Urinary bladder (tissue), 3 donors: ENCODE measurements at regions not wholly inside any gene's neighbourhood (a gene's known extent, or its start where the extent isn't known, plus 50 kb on each side); places are given as distances from the start of the nearest gene placed in this dataset.
"Not testable (repeated sequence)": the region's sequence is repeated elsewhere in the genome, so short reads cannot be mapped to it uniquely, and the experiment has no call there.

Source experiments
- DNase-seq: peaks from one replicate; pipeline ENCODE4 v3.0.0-alpha.2; 2015; ENCODE audit errors: extremely low spot score
- H3K27ac ChIP-seq: one replicate; pipeline ENCODE4 v1.5.1; 2013; ENCODE audit warnings: low read depth, mild to moderate bottlenecking, moderate library complexity
- H3K36me3 ChIP-seq: one replicate; pipeline ENCODE4 v1.6.1; 2013; ENCODE audit warnings: mild to moderate bottlenecking, moderate library complexity; ENCODE audit not compliant: insufficient read depth
- H3K4me1 ChIP-seq: one replicate; pipeline ENCODE4 v1.6.1; 2013; ENCODE audit warnings: mild to moderate bottlenecking, moderate library complexity; ENCODE audit not compliant: insufficient read depth
- H3K4me3 ChIP-seq: one replicate; pipeline ENCODE4 v1.5.1; 2013; ENCODE audit warnings: low read depth, low read length
- WGBS: extraction: QIAGEN DNeasy Blood & Tissue Kit; methylation state at CpG from one replicate; pipeline ENCODE4 v1.1.7; 2013; 5-methylcytosine and 5-hydroxymethylcytosine counted together
- donor health status: healthy with polysubstance abuse.
- donor health status: healthy.

DNA sequence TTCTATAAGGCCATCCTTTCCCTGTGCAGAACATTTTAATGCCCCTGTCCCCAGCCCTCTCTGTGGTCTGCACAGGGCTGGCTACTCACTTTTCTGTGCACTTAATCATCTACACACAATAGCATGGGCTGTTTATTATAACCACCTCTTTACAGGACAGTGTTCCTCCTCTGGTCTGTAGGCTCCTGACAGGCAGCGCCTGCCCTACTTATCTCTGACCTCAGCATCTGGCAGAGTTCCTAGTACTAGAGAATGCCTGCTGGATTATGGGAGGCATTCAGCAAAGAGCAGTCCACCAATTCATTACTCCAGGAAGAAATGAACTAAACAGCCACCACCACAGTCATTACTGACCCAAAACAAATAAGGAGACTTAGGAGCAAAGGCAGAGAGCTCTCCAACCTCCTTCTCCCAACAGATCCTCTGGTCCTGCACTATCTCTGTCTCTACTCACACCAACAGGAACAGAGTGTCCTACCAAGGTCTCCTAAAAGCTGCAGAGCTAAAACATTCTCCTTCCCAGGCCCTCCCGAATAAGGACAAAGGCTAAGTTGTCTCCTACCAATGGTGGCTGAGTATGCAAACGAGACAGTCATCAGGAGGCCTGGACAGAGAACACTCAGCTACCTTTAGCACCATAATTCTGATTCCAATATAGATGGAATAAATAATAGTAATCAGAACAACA, 279.2 kb downstream of the QDPR start:
- H3K4me3 ChIP-seq, result no peak overlapping the region
- H3K36me3 ChIP-seq, result no peaks in the 10 kb centered on the region
- H3K27ac ChIP-seq, result no peak overlapping the region
- no peak for DNase-seq
- 55% methylated on average over 3 of the region's 3 CpGs for WGBS
- no peaks in the 10 kb centered on the region for H3K4me1 ChIP-seq

- H3K4me3 ChIP-seq, H3K4me1 ChIP-seq, DNase-seq, H3K36me3 ChIP-seq, H3K27ac ChIP-seq: not testable (repeated sequence)
- 54% methylated on average over 9 of the region's 9 CpGs for WGBS
Measured at GRCh38 chr4:17231880-17232475, 279.9 kb downstream of the QDPR start.

DNA sequence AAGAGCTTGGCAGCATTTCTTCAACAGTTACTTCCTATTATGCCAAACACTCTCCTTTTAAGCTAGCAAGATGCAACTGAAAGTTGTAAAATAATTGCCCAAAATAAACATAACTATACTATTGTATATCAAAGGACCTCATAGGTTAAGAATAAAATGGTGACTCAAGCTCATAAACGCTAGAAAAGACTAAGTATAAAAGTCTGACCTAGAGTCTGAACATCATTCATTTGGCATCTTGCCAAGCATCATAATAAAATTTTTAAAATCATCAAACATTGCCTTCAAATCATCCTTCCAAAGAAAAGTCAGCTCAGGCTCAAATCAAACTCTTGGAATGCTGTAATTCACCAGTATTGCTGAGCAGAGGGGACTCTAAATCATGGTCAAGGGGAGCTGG, 281.2 kb downstream of the QDPR start:
- 24% methylated on average over 1 of the region's 1 CpG for WGBS
- Histone ChIP-seq H3K4me1 (no peaks in the 10 kb centered on the region), H3K27ac (no peak overlapping the region), H3K4me3 (no peak overlapping the region), H3K36me3 (no peaks in the 10 kb centered on the region)
- DNase-seq, result peak; percentile 43

- DNase-seq, result no peak
- Histone ChIP-seq H3K4me1 (no peaks in the 10 kb centered on the region), H3K27ac (no peak overlapping the region), H3K36me3 (no peaks in the 10 kb centered on the region), H3K4me3 (no peak overlapping the region)
Measured at GRCh38 chr4:17220816-17221215, 291.1 kb downstream of the QDPR start.

GRCh38 chr4:17218786-17219185, 293.1 kb downstream of the QDPR start:
- H3K36me3 ChIP-seq, result no peaks in the 10 kb centered on the region
- H3K4me1 ChIP-seq, result no peaks in the 10 kb centered on the region
- H3K4me3 ChIP-seq, result no peak overlapping the region
- H3K27ac ChIP-seq, result no peak overlapping the region
- 59% methylated on average over 3 of the region's 3 CpGs for WGBS
- no peak for DNase-seq

DNA sequence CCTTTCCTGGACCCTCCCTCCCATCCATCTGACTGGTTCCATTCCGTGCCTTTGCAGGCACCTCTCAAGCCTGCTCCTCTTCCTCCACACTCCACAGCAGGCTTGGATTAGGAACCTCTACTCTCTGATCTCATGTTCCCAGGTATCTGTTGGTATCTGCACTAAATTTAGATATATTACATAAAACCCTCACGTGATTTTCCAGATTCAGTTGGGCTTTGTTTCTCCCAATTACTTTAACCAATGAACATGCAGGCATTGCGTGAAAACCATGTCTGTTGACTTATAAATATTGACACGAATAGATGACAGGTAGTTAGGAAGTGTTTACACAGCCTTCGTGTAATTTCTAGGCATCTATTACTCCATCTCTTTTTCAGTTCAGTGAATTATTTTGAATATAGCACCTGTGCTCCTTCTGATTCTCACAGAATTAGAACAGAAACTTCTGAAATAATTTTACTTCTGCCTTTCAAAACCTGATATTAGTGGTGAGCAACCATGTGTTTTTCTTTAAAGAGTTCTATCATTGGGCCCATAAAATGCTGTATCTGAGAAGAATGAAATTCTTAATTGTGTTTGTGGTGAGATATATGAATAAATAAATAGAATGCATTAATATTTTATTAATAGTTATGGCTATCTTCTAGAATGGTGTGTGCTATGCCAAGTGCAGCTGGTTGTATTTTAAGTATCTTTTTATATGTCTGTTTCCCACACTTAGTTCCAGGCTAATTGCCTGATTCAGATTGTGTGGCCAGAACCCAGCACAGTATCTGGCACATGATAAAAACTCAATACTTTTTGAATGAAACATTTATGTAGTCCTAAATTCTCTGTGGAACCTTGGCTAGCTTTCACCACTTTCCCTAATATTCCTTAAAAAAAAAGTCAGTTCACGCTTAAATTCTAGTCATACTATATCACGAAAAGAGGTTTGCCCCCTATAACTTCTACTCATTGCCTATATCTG, 304.8 kb downstream of the QDPR start:
- Histone ChIP-seq H3K27ac (no peak overlapping the region), H3K4me1 (no peaks in the 10 kb centered on the region), H3K4me3 (no peak overlapping the region), H3K36me3 (no peaks in the 10 kb centered on the region)
- DNase-seq, result no peak
- WGBS, result 80% methylated on average over 7 of the region's 7 CpGs

DNA sequence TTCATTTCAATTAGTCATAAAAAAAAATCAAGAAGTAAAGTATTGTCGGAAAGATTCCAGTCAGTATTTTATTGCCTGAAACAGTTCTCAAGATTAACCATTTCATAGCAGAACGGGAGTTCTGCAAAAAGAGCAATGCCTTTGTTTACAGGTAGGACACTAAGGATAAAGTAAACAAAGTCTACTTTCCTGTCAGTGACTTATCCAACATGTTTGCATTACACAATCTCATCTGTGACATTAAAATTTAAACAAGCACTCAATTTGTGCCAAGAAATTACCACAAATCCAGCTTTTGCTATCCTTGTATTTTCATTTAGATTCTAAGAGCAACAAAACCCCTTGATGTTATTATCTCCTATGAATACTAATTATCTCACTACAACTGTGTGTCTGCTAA, 306.5 kb upstream of the LDB2 start:
- no peak overlapping the region for H3K27ac ChIP-seq

DNA sequence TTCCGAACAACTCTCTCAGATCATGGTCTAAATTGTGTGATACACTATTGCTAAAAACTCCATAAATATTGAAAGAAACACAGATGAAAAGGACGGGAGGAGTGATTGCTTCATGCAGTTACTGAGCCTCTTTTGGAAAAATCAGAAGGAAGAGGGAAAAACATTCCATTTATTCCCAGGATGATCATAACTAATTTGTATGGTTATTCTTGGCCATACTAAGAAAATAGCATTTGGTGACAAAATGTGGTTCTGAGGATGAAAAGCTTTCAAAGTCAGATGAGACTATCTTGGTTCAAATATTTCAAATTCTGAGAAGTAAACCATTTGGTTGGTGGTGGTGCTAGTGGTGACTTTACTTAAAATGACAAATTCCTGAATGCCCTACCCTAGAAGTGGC, 305.4 kb upstream of the LDB2 start:
- 77% methylated on average over 2 of the region's 2 CpGs for WGBS
- H3K4me1 ChIP-seq, result no peaks in the 10 kb centered on the region
- no peak overlapping the region for H3K4me3 ChIP-seq
- H3K36me3 ChIP-seq, result no peaks in the 10 kb centered on the region
- H3K27ac ChIP-seq, result no peak overlapping the region
- no peak for DNase-seq

More for the DNA sequence above, 306.5 kb upstream of the LDB2 start:
- Histone ChIP-seq H3K36me3 (no peaks in the 10 kb centered on the region), H3K4me1 (no peaks in the 10 kb centered on the region), H3K4me3 (no peak overlapping the region)
- WGBS, result 12% methylated on average over 2 of the region's 2 CpGs
- no peak for DNase-seq

- no peaks in the 10 kb centered on the region for H3K36me3 ChIP-seq
- H3K27ac ChIP-seq, result no peak overlapping the region
- no peak for DNase-seq
- no peaks in the 10 kb centered on the region for H3K4me1 ChIP-seq
- 95% methylated on average over 4 of the region's 4 CpGs for WGBS
- H3K4me3 ChIP-seq, result no peak overlapping the region
Measured at GRCh38 chr4:17197070-17197469, 298.6 kb upstream of the LDB2 start.

DNA sequence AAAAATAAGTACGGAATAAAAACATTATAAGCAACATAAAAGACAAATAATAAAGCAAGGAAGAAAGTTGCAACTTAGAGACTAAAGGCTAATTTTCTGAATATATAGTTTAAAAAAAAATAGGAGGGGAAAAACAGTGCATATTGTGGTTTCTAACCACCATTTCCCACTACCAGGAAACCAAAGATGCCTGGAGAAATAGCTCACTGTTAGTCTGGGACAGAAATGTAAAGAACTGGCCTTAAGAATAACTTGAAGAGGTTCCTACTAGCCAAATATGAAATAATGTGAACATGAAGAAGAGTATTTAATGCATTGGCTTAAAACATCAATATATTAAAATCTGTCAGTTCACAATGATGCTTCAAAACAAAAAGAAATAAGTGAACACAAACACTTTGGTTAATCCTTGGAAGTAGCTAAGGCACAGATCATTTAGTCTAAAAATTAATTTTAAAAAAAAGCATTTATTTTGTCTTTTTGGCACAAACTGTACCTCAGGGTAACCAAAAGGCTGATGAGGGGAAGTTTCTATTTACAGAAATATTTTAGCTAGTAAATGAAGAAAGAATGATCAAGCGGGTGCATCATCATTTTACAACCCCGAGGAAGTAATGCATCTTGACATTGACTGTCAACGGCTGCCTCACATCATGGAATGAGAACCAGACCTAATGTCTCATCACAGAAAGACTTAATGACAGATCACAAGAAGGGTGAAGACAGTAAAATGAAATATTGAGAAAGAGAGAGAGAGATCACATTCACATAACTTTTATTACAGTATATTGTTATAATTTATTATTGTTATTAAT, 297.2 kb upstream of the LDB2 start:
- Histone ChIP-seq H3K4me3 (no peak overlapping the region), H3K4me1 (no peaks in the 10 kb centered on the region), H3K27ac (no peak overlapping the region), H3K36me3 (no peaks in the 10 kb centered on the region)
- no peak for DNase-seq
- WGBS, result 59% methylated on average over 4 of the region's 4 CpGs

DNA sequence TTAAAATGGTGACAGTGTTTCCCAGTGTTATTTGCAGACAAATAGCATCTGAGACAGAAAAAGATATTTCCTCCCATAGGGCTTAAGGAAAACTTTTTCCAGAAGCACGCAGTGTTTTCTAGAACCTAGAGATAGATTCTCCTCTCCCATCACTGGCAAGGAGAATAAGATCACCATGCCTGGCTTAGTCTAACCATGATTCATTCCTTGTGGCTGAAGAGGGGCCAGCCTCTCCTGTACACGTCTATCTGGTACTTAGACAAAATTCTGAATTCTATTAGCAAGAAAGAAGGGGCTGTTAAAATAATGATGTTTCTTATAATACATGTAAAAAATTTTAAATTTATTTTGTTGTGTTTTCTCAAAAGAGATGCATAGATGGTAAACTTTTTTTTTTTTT, 296.1 kb upstream of the LDB2 start:
- WGBS, result 88% methylated on average over 2 of the region's 2 CpGs
- no peak for DNase-seq

GRCh38 chr4:17189759-17190158, 291.3 kb upstream of the LDB2 start:
- no peak for DNase-seq
- H3K27ac ChIP-seq, result no peak overlapping the region
- WGBS, result 60% methylated on average over 3 of the region's 3 CpGs
- no peaks in the 10 kb centered on the region for H3K4me1 ChIP-seq
- H3K36me3 ChIP-seq, result no peaks in the 10 kb centered on the region
- no peak overlapping the region for H3K4me3 ChIP-seq

More for the DNA sequence above, 296.1 kb upstream of the LDB2 start:
- no peaks in the 10 kb centered on the region for H3K4me1 ChIP-seq
- no peak overlapping the region for H3K4me3 ChIP-seq
- H3K27ac ChIP-seq, result no peak overlapping the region
- no peaks in the 10 kb centered on the region for H3K36me3 ChIP-seq

- no peak for DNase-seq
- Histone ChIP-seq H3K36me3 (no peaks in the 10 kb centered on the region), H3K27ac (no peak overlapping the region), H3K4me1 (no peaks in the 10 kb centered on the region), H3K4me3 (no peak overlapping the region)
- 52% methylated on average over 4 of the region's 4 CpGs for WGBS
Measured at GRCh38 chr4:17189401-17189720, 290.9 kb upstream of the LDB2 start.
